ENCODE measurements at regions not wholly inside any gene's neighbourhood (a gene's known extent, or its start where the extent isn't known, plus 50 kb on each side); places are given as distances from the start of the nearest gene placed in this dataset.

DNA sequence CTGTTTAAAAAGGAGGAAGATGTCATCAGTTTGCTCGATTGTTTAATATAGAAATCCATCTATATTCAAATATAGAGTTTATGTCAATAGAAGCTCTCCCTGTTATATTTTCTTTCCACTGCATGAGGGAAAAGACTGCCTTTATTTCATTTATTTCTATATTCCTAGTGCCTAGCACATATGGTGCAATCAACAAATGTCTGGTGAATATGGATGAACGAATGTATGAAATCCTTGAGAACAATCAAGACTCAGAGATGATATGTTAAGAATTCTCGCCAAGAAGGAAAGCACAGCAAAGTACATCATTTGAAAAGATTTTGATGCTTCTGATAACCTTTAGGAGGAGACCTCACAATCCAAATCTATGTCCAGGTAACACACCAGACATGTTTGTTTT lies 296.0 kb upstream of the LMO3 start:
- H3K4me1 Mint-ChIP-seq, result no peaks in the 10 kb centered on the region
- WGBS (ENCODE audit: insufficient coverage), result no CpG with 5 or more reads among the region's 3 CpGs
- Histone ChIP-seq H3K4me3 (ENCODE audit: control extremely low read depth in 1 of 5, extremely low read depth in 1 of 5, insufficient read depth in 1 of 5, low read depth in 2 of 5, low read length in 4 of 5) (no peak overlapping the region), H3K79me2 (ENCODE audit: control insufficient read depth, insufficient read depth, low read length) (no peaks in the 10 kb centered on the region), H3K27me3 (replicated peaks in 1 of 4; ENCODE audit: control extremely low read depth in 1 of 4, control insufficient read depth in 3 of 4, insufficient read depth in 4 of 4, low read length in 3 of 4) (no peaks in the 10 kb centered on the region), H3K27ac (ENCODE audit: low read length in 2 of 2) (no peak overlapping the region), H3K9ac (ENCODE audit: low read length) (no peak overlapping the region), H3K9me3 (ENCODE audit: control extremely low read depth in 1 of 3, control insufficient read depth in 2 of 3, insufficient read depth in 1 of 3, low read length in 2 of 3) (peaks cover 0 to 2% (median 0%) of the 10 kb centered on the region in 3 donors), H3K4me2 (replicated peaks; ENCODE audit: low read depth, low read length, poor library complexity, severe bottlenecking) (no peak overlapping the region), H3K36me3 (replicated peaks in 1 of 2; ENCODE audit: control extremely low read depth in 1 of 2, control insufficient read depth in 1 of 2, extremely low read depth in 1 of 2, insufficient read depth in 2 of 2, low read length in 1 of 2) (no peaks in the 10 kb centered on the region), H3K4me1 (ENCODE audit: control insufficient read depth in 2 of 2, insufficient read depth in 2 of 2, low read length in 2 of 2) (no peaks in the 10 kb centered on the region), H2AFZ (ENCODE audit: insufficient read depth, low read depth, low read length, poor library complexity, severe bottlenecking) (no peak overlapping the region), H4K20me1 (ENCODE audit: control insufficient read depth, insufficient read depth, low read length, poor library complexity, severe bottlenecking) (no peaks in the 10 kb centered on the region)
- CTCF ChIA-PET, result no interaction called here
- no peak overlapping the region for H3K27ac Mint-ChIP-seq
- intact Hi-C loops (cut with micrococcal nuclease), result no loop called here
- H3K27me3 Mint-ChIP-seq, result no peaks in the 10 kb centered on the region
- no peak for TF ChIP-seq EZH2 (IDR thresholded peaks at IDR 0.05; ENCODE audit: borderline replicate concordance, insufficient read depth, low read depth, low read length, poor library complexity, severe bottlenecking)
- TF ChIP-seq, protein P1, sequence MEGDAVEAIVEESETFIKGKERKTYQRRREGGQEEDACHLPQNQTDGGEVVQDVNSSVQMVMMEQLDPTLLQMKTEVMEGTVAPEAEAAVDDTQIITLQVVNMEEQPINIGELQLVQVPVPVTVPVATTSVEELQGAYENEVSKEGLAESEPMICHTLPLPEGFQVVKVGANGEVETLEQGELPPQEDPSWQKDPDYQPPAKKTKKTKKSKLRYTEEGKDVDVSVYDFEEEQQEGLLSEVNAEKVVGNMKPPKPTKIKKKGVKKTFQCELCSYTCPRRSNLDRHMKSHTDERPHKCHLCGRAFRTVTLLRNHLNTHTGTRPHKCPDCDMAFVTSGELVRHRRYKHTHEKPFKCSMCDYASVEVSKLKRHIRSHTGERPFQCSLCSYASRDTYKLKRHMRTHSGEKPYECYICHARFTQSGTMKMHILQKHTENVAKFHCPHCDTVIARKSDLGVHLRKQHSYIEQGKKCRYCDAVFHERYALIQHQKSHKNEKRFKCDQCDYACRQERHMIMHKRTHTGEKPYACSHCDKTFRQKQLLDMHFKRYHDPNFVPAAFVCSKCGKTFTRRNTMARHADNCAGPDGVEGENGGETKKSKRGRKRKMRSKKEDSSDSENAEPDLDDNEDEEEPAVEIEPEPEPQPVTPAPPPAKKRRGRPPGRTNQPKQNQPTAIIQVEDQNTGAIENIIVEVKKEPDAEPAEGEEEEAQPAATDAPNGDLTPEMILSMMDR (IDR thresholded peaks at IDR 0.05), result no peak
- H3K4me3 Mint-ChIP-seq, result no peak overlapping the region
- POLR2A ChIA-PET, result no interaction called here
- peaks cover 5% of the 10 kb centered on the region for H3K9me3 Mint-ChIP-seq (ENCODE audit: insufficient read depth)
- ATAC-seq (ENCODE audit: low read depth), result no peak
- DNase-seq, result no peak

GRCh38 chr12:16893426-16893825 lies 287.5 kb upstream of the LMO3 start:
- no peaks in the 10 kb centered on the region for H3K36me3 ChIP-seq (replicated peaks in 1 of 2; ENCODE audit: control extremely low read depth in 1 of 2, control insufficient read depth in 1 of 2, extremely low read depth in 1 of 2, insufficient read depth in 2 of 2, low read length in 1 of 2)
- H3K4me2 ChIP-seq (replicated peaks; ENCODE audit: low read depth, low read length, poor library complexity, severe bottlenecking), result no peak overlapping the region
- H3K27ac ChIP-seq (ENCODE audit: low read length in 2 of 2), result no peak overlapping the region
- ATAC-seq (ENCODE audit: low read depth), result no peak
- H3K79me2 ChIP-seq (ENCODE audit: control insufficient read depth, insufficient read depth, low read length), result no peaks in the 10 kb centered on the region
- no peak overlapping the region for H2AFZ ChIP-seq (ENCODE audit: insufficient read depth, low read depth, low read length, poor library complexity, severe bottlenecking)
- no peak overlapping the region for H3K4me3 Mint-ChIP-seq
- H4K20me1 ChIP-seq (ENCODE audit: control insufficient read depth, insufficient read depth, low read length, poor library complexity, severe bottlenecking), result no peaks in the 10 kb centered on the region
- no peak overlapping the region for H3K27ac Mint-ChIP-seq
- 95% methylated on average over 2 of the region's 14 CpGs for WGBS (ENCODE audit: insufficient coverage)
- intact Hi-C loops (cut with micrococcal nuclease), result no loop called here
- peaks cover 4% of the 10 kb centered on the region for H3K9me3 Mint-ChIP-seq (ENCODE audit: insufficient read depth)
- peaks cover 0 to 3% (median 1%) of the 10 kb centered on the region in 3 donors for H3K9me3 ChIP-seq (ENCODE audit: control extremely low read depth in 1 of 3, control insufficient read depth in 2 of 3, insufficient read depth in 1 of 3, low read length in 2 of 3)
- TF ChIP-seq EZH2 (IDR thresholded peaks at IDR 0.05; ENCODE audit: borderline replicate concordance, insufficient read depth, low read depth, low read length, poor library complexity, severe bottlenecking), result no peak
- TF ChIP-seq, protein P1 (IDR thresholded peaks at IDR 0.05), result no peak
- ChIA-PET CTCF (no interaction called here), POLR2A (no interaction called here)
- no peaks in the 10 kb centered on the region for H3K4me1 ChIP-seq (ENCODE audit: control insufficient read depth in 2 of 2, insufficient read depth in 2 of 2, low read length in 2 of 2)
- no peaks in the 10 kb centered on the region for H3K27me3 ChIP-seq (replicated peaks in 1 of 4; ENCODE audit: control extremely low read depth in 1 of 4, control insufficient read depth in 3 of 4, insufficient read depth in 4 of 4, low read length in 3 of 4)
- H3K27me3 Mint-ChIP-seq, result no peaks in the 10 kb centered on the region
- H3K9ac ChIP-seq (ENCODE audit: low read length), result no peak overlapping the region
- H3K4me1 Mint-ChIP-seq, result no peaks in the 10 kb centered on the region
- DNase-seq, result no peak
- H3K4me3 ChIP-seq (ENCODE audit: control extremely low read depth in 1 of 5, extremely low read depth in 1 of 5, insufficient read depth in 1 of 5, low read depth in 2 of 5, low read length in 4 of 5), result no peak overlapping the region

Data from B cell (primary cell).